GM12874 (cell line): ENCODE measurements at regions not wholly inside any gene's neighbourhood (a gene's known extent, or its start where the extent isn't known, plus 50 kb on each side); places are given as distances from the start of the nearest gene placed in this dataset.

Experiments
- TF ChIP-seq, protein P1 (sequence below): IDR thresholded peaks from 2 replicates; pipeline ENCODE4 v1.5.1; 2011; ENCODE audit warnings: low read depth, mild to moderate bottlenecking, control low read depth, low read length, moderate library complexity; ENCODE audit not compliant: insufficient read depth

DNA sequence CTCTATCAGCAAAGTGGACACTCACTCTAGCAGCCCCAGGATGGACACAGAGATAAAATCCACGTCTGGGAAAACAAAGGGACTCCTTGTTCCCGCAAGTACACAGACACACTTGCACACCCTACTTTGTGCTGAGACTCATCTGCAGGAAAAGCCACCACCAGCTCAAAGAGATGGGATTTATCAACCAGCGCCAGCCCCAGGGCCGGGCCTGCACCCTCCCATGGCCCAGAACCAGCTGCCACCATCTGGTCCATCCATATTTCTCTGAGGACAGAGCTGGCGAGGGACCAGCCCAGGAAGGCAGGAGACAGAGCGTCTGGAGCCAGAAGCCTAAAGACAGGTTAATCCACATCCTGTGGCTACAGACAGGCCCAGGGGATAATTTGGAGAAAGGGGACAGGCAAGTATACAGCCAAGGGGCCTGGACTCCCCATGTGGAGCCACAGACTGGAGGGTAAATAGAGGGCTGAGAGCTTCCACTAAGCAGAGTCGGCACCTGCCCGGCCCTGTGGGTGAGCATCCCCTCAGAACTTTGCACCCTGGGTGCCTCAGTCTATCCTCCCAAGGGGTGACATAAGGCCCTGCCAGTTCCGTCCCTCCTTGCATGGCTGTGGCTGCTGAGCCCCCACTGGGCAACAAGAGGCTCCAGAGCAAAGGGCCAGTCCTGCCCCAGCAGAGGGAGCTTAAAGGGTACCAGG lies 233.9 kb downstream of the PTPRU start:
- TF ChIP-seq, protein P1, sequence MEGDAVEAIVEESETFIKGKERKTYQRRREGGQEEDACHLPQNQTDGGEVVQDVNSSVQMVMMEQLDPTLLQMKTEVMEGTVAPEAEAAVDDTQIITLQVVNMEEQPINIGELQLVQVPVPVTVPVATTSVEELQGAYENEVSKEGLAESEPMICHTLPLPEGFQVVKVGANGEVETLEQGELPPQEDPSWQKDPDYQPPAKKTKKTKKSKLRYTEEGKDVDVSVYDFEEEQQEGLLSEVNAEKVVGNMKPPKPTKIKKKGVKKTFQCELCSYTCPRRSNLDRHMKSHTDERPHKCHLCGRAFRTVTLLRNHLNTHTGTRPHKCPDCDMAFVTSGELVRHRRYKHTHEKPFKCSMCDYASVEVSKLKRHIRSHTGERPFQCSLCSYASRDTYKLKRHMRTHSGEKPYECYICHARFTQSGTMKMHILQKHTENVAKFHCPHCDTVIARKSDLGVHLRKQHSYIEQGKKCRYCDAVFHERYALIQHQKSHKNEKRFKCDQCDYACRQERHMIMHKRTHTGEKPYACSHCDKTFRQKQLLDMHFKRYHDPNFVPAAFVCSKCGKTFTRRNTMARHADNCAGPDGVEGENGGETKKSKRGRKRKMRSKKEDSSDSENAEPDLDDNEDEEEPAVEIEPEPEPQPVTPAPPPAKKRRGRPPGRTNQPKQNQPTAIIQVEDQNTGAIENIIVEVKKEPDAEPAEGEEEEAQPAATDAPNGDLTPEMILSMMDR = no peak

DNA sequence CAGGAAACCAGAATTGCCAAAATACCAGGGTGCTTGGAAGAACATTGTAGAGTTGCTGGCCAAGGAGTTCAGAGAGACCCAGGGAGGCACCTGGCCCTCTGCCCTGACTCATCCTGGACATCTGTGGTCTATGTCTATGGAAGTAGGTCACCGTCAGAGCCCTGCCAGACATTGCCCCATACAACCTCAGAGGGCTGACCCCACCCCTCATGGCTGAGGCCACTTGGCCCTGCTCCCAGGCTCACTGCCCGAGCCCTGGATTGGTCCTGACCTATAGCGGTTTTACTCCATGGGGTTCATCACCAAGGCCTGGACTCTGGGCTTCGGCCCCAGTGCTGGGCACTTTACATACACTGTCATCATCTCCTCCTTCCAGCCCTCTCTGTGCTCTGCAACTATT lies 233.1 kb downstream of the PTPRU start:
- TF ChIP-seq, protein P1 = no peak

DNA sequence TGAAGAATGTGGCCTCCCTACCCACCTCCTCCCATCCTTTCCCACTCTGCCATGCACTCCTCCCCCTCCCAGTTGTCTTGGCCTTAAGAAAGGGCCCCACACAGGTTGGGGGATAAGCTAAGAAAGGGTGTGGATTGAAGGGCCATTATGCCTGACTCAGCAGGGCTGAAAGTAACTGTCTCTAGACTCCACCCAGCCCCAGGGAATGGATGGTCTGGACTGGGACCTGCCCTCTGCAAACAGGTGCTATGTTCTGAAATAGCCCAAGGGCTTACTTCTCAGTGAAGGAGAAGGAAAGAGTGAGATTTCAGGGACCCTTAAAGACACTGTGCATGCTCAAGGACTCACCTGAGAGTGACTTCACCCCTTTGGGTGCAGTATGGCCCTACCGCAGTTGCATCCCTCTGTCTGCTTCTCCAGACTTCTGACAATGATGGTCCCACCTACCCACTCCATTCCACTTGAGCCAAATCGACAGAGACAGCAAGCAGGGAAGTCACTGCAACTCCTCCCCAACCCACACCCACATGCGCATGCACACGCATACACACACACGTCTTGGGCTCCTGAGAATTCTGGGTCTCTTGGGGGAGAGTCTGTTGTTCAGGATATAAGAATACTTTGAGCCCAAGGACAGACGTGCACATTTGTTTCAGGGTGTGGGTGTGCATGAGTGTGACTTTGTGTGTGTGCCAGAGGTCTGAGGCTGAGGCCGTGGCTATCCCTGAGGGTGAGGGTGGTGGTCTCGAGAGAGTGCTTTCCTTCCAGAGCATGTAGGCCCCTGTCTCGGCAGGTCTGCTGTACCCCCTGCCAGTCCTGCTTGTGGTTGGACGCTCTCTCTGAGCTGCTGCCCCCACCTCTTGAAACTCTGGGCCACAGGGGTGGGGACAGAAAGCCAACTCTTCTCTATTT lies 231.9 kb downstream of the PTPRU start:
- TF ChIP-seq, protein P1 = no peak

DNA sequence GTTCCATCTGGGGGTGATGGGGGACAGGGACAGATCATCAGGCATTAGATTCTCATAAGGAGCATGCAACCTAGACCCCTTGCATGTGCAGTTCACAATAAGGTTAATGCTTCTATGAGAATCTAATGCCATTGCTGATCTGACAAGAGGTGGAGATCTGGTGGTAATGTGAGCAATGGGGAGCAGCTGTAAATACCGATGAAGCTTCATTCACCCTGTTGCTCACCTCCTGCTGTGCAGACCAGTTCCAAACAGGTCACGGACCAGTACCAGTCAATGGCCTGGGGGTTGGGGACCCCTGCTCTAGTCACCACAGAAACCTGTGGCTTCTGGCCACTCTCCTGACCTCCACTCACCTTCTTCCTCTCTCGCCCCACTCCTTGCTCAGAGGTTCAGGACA lies 229.9 kb downstream of the PTPRU start:
- TF ChIP-seq, protein P1 = no peak

DNA sequence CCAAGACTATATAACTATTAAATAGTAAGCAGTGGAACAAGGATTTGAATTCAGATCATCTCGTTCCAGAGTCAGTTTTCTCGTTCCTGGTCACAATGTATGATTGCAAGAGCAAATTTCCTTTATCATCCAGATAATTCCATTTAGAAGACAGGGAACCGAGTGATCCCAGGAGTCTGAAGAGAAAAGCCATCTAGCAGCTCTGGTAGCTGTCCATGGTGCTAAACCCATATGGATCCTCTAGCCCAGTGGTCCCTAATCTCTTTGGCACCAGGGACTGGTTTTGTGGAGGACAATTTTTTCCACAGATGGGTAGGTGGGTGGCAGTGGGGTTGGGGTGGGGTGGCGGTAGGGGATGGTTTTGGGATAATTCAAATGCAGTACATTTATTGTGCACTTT lies 229.4 kb downstream of the PTPRU start:
- TF ChIP-seq, protein P1 = no peak

DNA sequence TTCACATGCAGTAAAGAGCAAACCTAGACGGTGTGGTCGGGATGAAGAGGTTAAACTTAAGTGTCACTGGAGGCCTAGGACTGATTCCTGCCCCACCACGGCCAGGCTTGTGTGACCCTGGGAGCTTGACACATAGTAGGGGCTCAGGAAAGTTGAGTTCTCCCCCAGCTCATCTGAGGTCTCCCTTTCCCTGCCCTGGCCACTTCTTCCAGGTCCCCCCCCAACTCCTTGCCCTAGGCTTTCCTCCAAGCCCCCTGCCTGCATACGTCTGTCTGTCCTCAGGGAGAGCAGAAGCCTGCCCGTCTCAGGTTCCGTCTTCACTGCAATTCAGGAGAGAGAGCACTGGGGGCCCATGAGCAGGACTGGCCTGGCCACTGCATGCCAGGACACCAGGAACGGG lies 225.8 kb downstream of the PTPRU start:
- TF ChIP-seq, protein P1 = no peak

DNA sequence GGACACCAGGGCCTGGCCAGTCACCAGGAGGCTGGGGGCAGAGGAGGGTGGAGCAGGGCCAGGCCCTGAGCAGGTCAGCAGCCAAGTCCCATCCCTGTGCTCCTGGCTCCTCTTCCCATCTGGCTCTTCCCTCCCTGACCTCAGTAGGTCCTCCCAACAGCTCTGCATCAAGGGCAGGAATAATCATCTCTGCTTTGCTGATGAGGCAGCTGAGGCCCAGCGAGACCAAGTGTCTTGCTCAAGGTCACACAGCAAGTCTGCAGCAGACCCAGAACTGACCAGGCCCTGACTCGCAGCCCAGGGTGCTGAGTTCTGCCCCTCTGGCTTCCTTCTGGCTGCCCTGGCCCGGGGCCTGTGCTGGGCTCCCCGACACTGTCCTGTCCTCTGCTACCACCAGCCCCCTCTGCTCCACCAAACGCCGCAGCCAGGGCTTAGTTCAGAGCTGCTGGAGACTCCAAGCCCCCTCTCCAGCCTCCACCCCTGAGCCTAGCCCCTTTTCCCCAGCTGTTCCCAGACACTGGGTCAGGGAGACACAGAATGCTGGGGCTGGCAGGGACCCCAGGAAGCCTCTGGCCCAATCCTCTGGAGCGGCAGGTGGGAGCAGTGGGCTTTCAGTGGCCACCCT lies 224.9 kb downstream of the PTPRU start:
- TF ChIP-seq, protein P1 = no peak
